GM13977 (cell line): ENCODE measurements at regions not wholly inside any gene's neighbourhood (a gene's known extent, or its start where the extent isn't known, plus 50 kb on each side); places are given as distances from the start of the nearest gene placed in this dataset.

Experiments
- DNase-seq: peaks from one replicate; pipeline ENCODE4 v3.0.0; 2012; ENCODE audit warnings: low spot score
- in situ Hi-C: fragments of 300-500 bp; cut with MboI; formaldehyde crosslinking; loops from one replicate; pipeline ENCODE4 v1.12.0; 2022; ENCODE audit warnings: low sequenced_read_pairs, low pct_unique_long_range_greater_than_20kb, mixed read lengths, inconsistent platforms; ENCODE audit not compliant: unreplicated experiment
- TF ChIP-seq, protein P1 (sequence below): IDR thresholded peaks from 2 replicates; pipeline ENCODE4 v1.5.1; 2012; ENCODE audit warnings: mild to moderate bottlenecking, control low read depth; ENCODE audit not compliant: insufficient read depth; ENCODE audit errors: extremely low read depth, missing control alignments

DNA sequence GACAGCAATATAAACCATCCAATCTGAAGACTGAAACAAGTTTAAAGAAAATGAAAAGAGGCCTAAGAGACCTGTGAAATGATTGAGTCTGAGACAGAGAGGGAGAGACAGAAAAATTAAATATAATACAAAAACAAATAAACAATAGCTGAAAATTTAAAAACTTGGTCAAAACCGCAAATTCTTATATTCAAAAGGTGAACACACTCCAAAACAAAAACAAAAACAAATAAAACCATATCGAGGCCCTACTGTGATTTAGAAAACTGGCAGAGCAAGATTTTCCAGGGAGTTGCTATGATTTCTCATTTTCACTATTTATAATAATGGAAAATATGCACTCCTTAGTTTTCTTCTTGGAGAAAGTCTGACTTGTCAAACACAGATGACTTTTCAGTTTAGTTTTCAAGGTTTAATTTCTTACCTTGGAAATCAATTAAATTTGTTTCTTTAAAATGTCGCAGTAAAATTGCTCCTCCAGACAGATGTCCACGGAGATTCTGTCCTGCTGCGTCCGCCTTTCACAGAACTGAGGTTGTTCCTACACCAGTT, 1420.3 kb downstream of the UQCRFS1 start:
- DNase-seq = no peak
- in situ Hi-C loops = no loop called here
- TF ChIP-seq, protein P1, sequence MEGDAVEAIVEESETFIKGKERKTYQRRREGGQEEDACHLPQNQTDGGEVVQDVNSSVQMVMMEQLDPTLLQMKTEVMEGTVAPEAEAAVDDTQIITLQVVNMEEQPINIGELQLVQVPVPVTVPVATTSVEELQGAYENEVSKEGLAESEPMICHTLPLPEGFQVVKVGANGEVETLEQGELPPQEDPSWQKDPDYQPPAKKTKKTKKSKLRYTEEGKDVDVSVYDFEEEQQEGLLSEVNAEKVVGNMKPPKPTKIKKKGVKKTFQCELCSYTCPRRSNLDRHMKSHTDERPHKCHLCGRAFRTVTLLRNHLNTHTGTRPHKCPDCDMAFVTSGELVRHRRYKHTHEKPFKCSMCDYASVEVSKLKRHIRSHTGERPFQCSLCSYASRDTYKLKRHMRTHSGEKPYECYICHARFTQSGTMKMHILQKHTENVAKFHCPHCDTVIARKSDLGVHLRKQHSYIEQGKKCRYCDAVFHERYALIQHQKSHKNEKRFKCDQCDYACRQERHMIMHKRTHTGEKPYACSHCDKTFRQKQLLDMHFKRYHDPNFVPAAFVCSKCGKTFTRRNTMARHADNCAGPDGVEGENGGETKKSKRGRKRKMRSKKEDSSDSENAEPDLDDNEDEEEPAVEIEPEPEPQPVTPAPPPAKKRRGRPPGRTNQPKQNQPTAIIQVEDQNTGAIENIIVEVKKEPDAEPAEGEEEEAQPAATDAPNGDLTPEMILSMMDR = no peak

DNA sequence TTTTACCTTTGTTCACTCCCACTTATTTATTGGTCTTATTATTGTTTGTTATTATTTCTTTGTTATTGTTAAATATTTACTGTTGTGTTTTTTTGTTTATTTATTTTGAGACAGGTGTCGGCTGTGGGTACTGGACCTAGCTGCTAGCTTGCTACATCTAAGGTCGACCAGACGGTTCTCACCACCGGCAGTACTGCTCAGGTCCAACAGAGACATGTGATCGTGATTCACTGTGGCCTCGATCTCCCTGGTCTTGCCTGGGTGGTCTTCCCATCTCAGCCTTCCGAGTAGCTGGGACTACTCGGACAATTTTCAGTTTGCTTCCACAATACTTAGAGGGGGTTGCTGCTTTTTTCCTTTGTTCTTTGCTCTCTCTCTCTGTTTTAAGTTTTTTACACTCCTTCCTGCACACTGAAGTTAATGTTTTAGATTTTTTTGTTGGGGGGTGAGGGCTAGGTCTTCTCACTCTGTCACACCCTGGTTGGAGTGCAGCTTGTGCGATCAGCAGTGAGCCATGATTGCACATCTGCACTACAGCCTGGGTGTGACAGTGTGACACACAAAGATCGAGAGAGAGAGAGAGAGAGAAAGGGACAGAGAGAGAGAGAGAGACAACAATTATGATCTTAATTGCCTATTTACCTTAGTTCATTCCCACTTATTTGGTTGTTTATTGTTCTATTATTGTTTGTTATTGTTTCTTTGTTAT, 1432.4 kb downstream of the UQCRFS1 start:
- in situ Hi-C loops = no loop called here
- TF ChIP-seq, protein P1 = no peak
- DNase-seq = no peak

DNA sequence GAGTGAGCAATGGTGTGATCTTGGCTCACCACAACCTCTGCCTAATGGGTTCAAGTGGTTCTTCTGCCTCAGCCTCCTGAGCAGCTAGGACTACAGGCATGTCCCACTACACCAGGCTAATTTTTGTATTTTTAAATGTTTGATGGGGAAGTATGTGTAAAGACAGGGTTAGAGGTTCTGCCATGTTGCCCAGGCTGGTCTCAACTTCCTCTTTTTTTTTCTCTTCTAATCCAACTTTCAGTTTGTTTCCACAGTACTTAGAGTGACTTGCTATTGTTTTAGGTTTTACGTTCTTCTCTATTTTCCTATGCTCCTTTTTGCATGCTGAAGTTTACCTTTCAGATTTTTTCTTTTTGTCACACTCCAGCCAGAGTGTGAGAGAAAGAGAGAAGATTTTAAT, 1433.0 kb downstream of the UQCRFS1 start:
- in situ Hi-C loops = no loop called here
- no peak for DNase-seq
- TF ChIP-seq, protein P1 = no peak

DNA sequence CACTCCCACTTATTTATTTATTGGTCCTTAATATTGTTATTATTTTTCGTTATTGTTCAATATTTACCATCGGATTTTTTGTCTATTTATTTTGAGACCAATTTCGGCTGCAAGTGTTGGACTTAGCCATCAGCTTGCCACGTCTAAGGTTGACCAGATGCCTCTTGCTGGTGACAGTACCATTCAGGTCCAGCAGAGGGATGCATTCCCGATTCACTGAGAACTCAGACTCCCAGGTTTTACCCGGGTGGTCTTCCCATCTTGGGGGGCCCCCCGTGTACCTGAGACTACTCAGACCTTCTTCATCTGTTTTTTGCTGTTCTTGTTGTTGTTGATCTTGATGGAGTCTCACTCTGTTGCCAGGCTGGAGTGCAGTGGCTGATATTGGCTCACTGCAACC, 1435.2 kb downstream of the UQCRFS1 start:
- in situ Hi-C loops = no loop called here
- TF ChIP-seq, protein P1 = no peak
- DNase-seq = no peak

DNA sequence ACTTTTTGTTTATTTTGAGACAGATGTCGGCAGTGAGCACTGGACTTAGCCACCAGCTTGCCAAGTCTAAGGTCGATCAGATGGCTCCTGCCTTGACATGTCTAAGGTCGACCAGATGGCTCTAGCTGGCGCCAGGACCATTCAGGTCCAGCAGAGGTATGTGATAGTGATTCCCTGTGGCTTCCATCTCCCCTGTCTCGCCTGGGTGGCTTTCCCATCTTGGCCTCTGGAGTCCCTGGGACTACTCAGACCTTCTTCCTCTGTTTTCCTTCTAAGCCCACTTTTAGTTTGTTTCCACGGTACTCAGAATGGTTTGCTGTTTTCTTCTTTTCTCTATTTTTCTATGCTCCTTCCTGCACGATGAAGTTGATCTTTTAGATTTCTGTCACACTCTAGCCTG, 1435.7 kb downstream of the UQCRFS1 start:
- in situ Hi-C loops = no loop called here

DNA sequence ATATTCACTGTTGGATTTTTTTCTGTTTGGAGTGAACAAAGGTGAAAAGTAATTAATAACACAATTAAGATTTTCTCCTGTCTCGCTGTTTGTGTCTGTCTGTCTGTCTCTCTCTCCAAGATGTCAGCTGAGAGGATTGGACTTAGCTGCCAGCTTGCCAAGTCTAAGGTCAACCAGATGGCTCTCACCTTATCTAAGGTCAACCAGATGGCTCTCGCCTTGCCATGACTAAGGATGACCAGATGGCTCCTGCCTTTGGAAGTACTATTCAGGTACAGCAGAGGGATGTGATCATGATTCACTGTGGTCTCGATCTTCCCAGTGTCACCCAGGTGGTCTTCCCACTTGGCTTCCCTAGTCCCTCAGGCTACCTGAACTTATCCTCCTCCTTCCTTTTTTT, 1436.4 kb downstream of the UQCRFS1 start:
- in situ Hi-C loops = no loop called here
- TF ChIP-seq, protein P1 = no peak
- no peak for DNase-seq

More for the DNA sequence above, 1435.7 kb downstream of the UQCRFS1 start:
- no peak for DNase-seq
- TF ChIP-seq, protein P1 = no peak
